Activated CD4-positive, alpha-beta T cell treated with anti-CD3 and anti-CD28 coated beads for 48 hours (primary cell): ENCODE measurements at regions not wholly inside any gene's neighbourhood (a gene's known extent, or its start where the extent isn't known, plus 50 kb on each side); places are given as distances from the start of the nearest gene placed in this dataset.
"Not testable (repeated sequence)": the region's sequence is repeated elsewhere in the genome, so short reads cannot be mapped to it uniquely, and the experiment has no call there.

ENCODE experiments used
- DNase-seq: peaks from one replicate; pipeline ENCODE4 v3.0.0-alpha.2; 2020

GRCh38 chr5:156178117-156178516 is 148.8 kb upstream of the SGCD start:
- DNase-seq: no peak

DNA sequence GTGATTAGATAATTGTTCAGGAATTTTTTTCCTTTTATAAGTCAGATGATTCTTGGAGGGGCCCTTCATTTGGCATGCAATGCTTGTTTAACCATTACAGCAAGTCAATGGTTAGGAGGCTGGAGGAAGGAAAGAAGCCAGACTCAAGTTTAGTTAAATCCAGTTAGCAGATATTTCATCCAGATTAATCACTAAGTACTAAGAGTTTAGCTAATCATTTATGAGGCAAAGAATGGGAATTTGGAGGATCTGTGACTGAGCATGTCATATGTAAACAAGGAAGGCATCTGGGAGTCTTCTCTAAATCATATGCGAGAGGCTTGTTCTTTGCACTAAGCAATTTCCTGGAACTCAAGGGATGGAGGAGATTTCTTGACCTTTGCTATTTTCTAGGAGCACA is 145.3 kb upstream of the SGCD start:
- no peak for DNase-seq

- no peak for DNase-seq
Measured at GRCh38 chr5:156182174-156182967, 144.6 kb upstream of the SGCD start.

DNA sequence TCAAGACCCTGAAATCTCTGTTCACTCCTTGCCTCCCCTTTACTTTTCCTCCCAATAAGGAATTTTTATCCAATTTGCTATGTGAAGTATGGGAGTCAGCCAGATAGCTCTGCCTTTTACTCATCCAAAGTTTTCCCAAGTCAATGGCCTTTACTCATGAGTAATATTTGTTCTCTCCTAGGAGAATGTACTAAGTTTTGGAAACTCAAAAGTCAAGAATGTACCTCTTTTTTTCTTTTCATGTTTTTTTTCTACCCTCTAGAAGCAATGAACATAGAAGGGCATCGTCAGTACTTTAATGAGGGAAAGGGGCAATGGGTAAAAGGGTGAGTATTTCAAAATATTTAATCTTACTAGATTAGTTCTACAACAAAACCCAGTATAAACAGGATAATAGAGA is 140.2 kb upstream of the SGCD start:
- DNase-seq: no peak

DNA sequence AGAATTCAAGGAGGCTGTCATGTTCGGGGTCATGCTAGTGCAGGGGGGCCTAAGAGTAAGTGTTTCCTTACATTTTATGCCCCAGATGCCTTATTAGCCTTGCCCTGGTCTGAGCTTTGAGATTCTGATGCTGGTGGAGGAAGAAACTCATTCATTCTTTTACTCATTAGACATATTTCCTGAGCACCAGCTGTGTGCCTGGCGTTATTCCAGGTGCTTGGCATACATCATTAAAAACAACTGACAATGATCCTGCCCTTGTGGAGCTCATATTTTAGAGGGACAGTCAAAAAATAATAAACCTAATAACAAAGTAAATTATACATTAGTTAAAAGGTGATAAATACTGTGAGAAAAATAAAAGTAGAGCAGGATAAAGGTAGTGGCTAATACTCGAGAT is 138.9 kb upstream of the SGCD start:
- no peak for DNase-seq

DNA sequence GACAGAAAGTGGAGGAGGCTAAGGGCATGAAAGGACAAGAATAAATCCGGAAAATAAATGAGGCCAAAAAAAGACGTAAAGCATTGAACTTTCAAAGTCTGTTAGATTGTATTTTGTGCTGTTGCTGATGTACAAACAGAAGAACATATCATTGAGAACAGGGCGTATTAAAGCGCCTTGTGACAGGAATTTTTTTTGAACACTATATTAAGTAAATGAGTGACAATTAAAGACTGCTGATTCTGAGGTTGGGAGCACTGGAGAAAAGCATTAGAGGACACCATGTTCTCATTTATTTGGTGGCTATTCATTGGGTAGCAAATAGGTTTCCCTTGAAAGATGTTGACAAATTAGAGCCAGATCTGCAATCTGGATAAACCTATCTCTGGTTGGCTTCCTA is 137.3 kb upstream of the SGCD start:
- DNase-seq: no peak

DNA sequence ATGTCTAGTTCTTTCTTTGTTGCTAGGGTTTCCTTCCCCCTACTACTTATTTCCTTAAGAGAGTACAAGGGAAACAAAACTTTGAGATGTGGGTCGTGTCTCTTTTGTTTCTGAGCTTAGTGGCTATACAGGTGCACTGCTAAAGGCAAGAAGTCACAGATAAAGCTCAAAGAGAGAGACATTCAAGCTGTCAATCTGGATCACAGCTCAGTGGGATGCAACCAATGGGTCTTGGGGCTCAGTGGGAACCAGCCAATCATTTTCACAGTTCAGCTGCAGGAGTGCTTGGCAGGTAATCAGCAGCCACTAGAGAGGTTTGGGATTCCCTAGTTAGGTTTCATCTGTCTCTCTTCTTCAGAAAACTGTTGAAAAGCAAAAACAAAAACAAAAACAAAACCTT is 135.4 kb upstream of the SGCD start:
- DNase-seq: no peak

DNA sequence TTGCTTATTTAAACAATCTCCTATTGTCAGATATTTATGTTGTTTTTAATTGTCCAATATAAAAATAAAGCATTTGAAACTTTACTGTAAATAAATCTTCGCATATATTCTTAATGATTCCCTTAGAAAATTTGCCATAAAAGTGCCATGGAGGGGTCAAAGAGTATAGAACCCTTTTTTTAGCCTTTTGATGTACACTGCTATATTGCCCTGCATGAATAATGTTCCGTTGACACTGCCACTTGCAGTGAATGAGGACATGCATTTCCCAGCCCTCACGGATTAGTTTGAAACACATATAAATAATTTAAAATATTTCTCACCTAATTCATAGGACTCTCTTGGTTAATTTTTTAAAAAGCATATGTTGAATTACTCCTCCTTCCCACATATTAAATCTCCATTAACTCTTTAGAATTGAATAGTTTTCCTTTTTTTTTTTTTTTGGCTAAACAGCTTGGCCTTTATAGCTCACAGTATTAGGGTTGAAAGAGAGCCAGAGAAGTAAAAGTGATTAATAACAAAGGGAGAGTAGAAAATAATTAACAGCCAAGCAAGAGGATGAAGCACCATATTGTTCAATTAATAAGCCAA is 129.8 kb upstream of the SGCD start:
- no peak for DNase-seq

DNA sequence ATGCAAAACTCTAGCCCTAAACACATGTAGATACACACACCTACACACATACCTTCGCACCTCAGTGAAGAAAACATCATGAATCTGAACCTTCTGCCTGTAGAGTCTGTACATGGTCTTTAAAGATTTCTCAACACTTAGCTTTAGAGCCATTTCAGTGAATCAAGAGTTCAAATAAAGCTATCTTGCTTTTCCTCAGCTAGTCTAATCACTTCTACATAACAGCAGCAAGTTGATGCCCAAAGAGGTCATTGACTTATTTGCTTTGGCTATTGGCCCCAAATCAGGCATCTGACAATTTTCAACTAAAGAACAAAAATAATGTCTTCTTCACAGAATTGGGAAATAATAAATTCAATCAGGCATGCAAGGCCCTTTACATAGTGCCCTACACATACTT is 127.9 kb upstream of the SGCD start:
- DNase-seq: no peak

DNA sequence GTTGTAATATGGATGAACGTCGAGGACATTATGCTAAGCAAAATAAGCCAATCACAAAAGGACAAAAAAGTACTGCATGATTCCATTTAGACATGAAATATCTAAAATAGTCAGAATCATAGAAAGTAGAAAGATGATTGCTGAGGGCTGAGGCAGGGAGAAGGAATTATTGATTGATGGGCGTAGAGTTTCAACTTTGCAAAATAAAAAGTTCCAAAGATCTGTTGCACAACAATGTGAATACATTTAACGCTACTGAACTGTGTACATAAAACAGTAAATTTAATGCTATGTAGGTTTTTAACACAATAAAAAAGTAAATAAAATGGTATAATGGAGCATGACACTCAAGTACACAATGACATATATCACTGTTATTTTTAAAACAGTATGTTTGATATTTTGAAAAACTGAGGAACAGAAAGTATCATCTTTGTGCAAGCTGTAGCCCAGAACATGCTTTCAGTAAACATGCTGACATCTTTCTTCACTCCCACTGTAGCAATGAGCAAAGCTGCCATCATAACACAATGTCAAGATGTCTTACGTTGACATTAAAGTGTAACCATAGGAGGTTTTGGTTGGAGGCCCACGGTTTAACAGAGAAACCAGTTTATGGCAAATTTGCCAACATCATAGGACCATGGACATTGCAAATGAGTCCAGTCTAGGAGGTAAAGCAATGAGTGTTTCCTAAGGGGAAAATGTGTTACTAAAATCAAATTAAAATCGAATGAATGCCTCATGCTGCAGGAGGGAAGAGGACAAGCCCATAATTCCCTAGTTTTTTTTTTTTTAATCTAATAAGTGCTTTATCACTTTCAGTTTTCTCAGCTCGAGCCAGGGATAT is 125.8 kb upstream of the SGCD start:
- DNase-seq: no peak

DNA sequence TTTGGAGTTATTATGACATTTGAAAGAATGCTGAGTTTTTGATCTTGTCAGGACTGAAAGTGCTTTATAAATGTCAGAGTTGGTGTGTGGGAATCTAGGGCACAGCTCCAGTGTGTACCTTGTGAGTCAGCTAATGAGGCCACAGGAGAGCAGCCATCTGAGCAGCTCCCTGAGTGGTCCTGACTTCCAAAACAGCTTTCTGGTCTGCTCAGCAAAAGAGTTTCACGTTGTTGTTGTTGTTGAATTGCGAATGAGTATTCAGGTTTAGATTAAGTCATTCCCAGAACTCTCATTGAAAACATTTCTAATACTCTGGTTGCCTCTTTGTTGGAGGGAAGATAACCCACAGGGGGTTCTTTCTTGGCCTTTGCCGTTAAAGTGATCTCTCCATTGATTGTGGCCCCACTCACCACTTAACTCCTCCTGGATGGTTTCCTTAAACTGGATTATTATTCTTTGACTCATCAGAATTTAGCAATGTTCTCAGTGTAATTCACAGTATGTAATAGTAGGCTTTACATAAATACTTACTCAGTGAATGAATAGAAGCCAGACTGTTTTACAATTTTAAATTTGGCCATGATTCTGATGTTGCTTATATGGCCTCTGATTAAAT is 125.1 kb upstream of the SGCD start:
- no peak for DNase-seq

DNA sequence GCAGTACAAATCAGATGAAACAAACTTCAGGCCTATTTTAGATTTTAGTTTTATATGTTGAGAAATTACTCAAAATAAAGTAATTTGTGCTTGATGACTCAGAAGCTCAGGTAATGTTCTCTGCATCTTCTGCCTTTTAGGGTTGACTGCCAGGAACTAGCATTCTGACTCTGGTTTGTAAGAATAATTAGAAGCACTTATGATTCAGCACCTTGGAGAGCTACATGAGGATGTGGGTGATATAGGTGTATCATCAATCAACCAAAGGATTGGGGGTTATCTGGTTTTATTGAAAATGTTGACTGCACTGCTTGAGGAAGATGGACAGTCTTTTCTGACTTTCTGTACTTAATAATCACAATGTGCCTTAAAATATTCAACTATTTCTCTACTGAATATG is 118.7 kb upstream of the SGCD start:
- no peak for DNase-seq

GRCh38 chr5:156218367-156219158 is 108.4 kb upstream of the SGCD start:
- DNase-seq: no peak

DNA sequence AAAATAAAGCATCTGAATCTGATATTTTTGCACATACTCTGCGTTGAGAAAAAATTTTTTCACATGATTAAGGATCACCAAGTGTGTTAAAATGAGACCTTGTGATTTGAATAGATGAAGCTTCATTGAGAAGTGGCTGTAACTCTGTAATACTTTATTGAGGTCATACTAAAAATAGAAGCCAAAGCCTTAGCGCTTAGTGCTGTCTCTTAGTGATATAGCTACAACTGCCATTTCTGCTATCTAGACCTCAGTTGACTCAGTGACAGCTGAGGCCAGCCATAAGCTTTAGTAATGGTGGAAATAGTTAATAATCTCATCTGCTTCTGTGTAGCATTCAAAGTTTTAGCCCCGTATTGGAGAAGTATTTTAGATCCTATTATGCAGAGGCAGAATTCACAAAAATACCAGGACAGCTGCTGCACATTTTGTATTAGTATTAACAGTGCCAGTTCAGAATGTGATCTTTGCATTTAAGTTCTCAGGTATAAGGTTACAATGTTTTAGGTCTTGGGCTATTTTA is 107.4 kb upstream of the SGCD start:
- no peak for DNase-seq

DNA sequence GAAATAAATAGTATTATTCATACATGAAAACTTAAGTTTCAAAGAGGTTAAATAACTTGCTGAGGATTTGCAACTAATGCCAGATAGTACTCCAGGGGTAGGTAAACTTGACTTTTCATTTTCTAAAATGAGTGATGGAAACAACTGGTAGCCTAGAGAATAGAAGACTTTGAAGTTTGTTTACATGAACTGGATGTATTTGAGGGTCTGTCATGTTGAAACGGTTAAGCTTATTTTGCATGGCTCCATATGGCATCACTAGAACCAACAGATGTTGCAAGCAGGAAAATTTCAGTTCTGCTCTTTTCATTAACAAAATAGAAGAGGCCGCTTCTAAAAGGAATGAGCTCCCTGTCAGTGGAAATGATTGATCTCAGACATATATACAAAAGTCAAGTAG is 105.1 kb upstream of the SGCD start:
- no peak for DNase-seq

- DNase-seq: no peak
Measured at GRCh38 chr5:156223547-156223946, 103.4 kb upstream of the SGCD start.

DNA sequence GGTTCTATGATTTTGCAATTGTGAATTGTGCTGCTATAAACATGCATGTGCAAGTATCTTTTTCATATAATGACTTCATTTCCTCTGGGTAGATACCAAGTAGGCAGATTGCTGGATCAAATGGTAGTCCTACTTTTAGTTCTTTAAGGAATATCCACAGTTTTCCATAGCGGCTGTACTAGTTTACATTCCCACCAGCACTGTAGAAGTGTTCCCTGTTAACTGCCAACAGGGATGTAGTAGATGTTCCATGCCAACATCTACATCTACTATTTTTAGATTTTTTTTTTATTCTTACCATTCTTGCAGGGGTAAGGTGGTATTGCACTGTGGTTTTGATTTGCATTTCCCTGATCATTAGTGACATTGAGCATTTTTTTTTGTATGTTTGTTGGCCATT is 100.5 kb upstream of the SGCD start:
- DNase-seq: not testable (repeated sequence)

- no peak for DNase-seq
Measured at GRCh38 chr5:156230887-156231286, 96.1 kb upstream of the SGCD start.

GRCh38 chr5:156232251-156232869 is 94.6 kb upstream of the SGCD start:
- no peak for DNase-seq

DNA sequence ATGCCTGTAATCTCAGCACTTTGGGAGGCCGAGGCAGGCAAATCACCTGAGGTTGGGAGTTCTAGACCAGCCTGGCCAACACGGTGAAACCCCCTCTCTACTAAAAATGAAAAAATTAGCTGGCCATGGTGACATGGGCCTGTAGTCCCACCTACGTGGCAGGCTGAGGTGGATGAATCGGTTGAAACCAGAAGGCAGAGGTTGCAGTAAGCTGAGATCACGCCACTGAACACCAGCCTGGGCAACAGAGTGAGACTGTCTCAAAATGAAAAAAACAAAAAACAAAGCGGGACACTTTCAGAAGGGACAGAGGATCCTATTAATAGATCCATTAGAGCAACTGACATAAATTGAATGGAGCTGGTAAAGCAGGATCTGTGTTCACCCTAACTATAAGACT is 89.6 kb upstream of the SGCD start:
- no peak for DNase-seq

DNA sequence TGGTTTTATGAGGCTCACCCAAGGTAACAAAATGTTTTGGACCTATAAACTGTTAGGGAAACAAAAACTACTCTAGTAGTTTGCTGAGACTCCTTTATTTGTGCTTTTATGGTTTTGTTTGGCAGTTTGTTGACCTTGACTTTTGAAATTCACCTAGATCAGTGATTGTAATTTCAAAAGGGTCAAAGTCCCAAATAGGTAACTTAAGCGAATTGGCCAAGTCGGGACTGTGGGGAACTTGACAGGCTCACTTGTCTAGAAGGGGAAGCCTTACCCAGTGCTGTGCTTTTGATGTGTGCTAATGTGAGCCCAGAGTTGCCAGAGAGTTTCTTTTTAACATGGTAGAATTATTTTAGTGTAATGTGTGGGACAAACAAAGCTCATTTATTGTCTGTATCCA is 87.2 kb upstream of the SGCD start:
- DNase-seq: no peak

DNA sequence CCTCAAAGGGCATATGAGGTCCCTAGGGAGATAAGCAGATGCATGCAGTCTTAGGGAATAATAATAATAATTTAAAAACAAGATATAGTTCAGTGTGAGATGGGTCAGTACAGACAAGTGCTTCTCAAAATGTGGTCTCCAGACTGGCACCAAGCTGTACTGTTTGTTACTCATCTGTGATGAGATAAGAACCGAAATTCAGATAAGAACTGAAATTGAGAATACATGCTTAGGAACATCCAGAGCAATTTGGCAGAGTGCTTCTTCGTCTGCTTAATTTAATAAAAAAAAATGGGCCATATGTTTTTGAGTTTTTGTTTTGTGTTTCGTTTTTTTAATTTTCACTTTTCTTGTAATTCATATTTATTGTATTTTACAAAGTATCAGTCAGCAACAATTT is 86.5 kb upstream of the SGCD start:
- no peak for DNase-seq
